ENCODE measurements at regions not wholly inside any gene's neighbourhood (a gene's known extent, or its start where the extent isn't known, plus 50 kb on each side); places are given as distances from the start of the nearest gene placed in this dataset.

GRCh38 chr16:76190057-76190456 lies 87.1 kb upstream of the CNTNAP4 start:
- no peak overlapping the region for H3K27ac ChIP-seq
- DNase-seq (no peak), ATAC-seq (no peak)
- WGBS, 2 donors = 79 to 81% methylated on average over 2 of the region's 2 CpGs
- H3K9me3 ChIP-seq = peaks cover 0 to 30% (median 11%) of the 10 kb centered on the region in 11 donors
- no peak overlapping the region for H3K4me3 ChIP-seq
- H3K36me3 ChIP-seq = no peaks in the 10 kb centered on the region
- H3K27me3 ChIP-seq = no peaks in the 10 kb centered on the region
- intact Hi-C loops (cut with DNase I) = no loop called here
- no peaks in the 10 kb centered on the region for H3K4me1 ChIP-seq
- TF ChIP-seq CTCF (IDR thresholded peaks at IDR 0.05) = no peak

GRCh38 chr16:76190480-76190879 lies 86.7 kb upstream of the CNTNAP4 start:
- no peaks in the 10 kb centered on the region for H3K4me1 ChIP-seq
- no peaks in the 10 kb centered on the region for H3K36me3 ChIP-seq
- no peak for DNase-seq
- ATAC-seq = no peak
- peaks cover 0 to 30% (median 11%) of the 10 kb centered on the region in 11 donors for H3K9me3 ChIP-seq
- intact Hi-C loops (cut with DNase I) = no loop called here
- H3K27me3 ChIP-seq = no peaks in the 10 kb centered on the region
- H3K4me3 ChIP-seq = no peak overlapping the region
- no peak overlapping the region for H3K27ac ChIP-seq
- TF ChIP-seq CTCF (IDR thresholded peaks at IDR 0.05) = no peak

- 56 to 64% methylated on average over 8 of the region's 8 CpGs for WGBS, 2 donors
- Histone ChIP-seq H3K4me3 (no peak overlapping the region), H3K36me3 (no peaks in the 10 kb centered on the region), H3K27ac (peak overlapping the region in 1 of 10 donors; percentile 19), H3K27me3 (peaks cover 0 to 6% (median 0%) of the 10 kb centered on the region in 7 donors), H3K9me3 (no peaks in the 10 kb centered on the region), H3K4me1 (no peaks in the 10 kb centered on the region)
- TF ChIP-seq CTCF (IDR thresholded peaks at IDR 0.05) = no peak
- intact Hi-C loops (cut with DNase I) = no loop called here
- peak in 1 of 8 donors; percentile 51 for ATAC-seq
- DNase-seq = no peak
Measured at GRCh38 chr16:76193906-76194615, 83.1 kb upstream of the CNTNAP4 start.

GRCh38 chr16:76194616-76195015 lies 82.6 kb upstream of the CNTNAP4 start:
- intact Hi-C loops (cut with DNase I) = no loop called here
- peak overlapping the region in 1 of 10 donors; percentile 19 for H3K27ac ChIP-seq
- H3K4me3 ChIP-seq = no peak overlapping the region
- H3K9me3 ChIP-seq = no peaks in the 10 kb centered on the region
- no peaks in the 10 kb centered on the region for H3K36me3 ChIP-seq
- WGBS, 2 donors = 40 to 42% methylated on average over 2 of the region's 2 CpGs
- no peak for TF ChIP-seq CTCF (IDR thresholded peaks at IDR 0.05)
- DNase-seq (no peak), ATAC-seq (no peak)
- H3K27me3 ChIP-seq = peaks cover 0 to 6% (median 0%) of the 10 kb centered on the region in 7 donors
- H3K4me1 ChIP-seq = no peaks in the 10 kb centered on the region
